GM21390 (cell line): ENCODE measurements at regions not wholly inside any gene's neighbourhood (a gene's known extent, or its start where the extent isn't known, plus 50 kb on each side); places are given as distances from the start of the nearest gene placed in this dataset.
"Not testable (repeated sequence)": the region's sequence is repeated elsewhere in the genome, so short reads cannot be mapped to it uniquely, and the experiment has no call there.

Experiments
- ATAC-seq: cut with Tn5 transposase; IDR thresholded peaks from one replicate; pipeline ENCODE4 v1.9.1; 2021; ENCODE audit not compliant: unreplicated experiment

DNA sequence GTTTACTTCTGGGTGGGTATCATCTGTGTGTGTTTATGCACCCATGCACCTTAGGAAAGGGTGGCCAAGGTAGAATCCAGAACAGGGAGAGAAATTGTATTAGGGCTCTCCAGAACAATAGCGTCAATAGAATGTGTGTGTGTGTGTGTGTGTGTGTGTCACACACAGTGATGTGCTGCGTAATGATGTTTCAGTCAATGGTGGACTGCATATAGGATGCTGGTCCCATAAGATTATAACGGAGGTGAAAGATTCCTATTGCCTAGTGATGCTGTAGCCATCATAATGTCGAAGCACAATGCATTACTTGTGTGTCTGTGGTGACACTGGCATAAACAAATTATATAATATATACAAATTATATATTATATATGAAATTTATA, 69.3 kb upstream of the PRR23C start:
- ATAC-seq, result no peak

GRCh38 chr3:139116631-139117030, 71.9 kb upstream of the PRR23C start:
- not testable (repeated sequence) for ATAC-seq

- no peak for ATAC-seq
These were observed 72.5 kb upstream of the PRR23C start for GRCh38 chr3:139117136-139117675.

GRCh38 chr3:139117883-139118760, 73.4 kb upstream of the PRR23C start:
- no peak for ATAC-seq

- ATAC-seq, result no peak
These were observed 74.1 kb upstream of the PRR23C start for GRCh38 chr3:139118835-139119234.

- no peak for ATAC-seq
These were observed 74.8 kb upstream of the PRR23C start for GRCh38 chr3:139119331-139120025.

- no peak for ATAC-seq
These were observed 75.7 kb upstream of the PRR23C start for GRCh38 chr3:139120086-139121056.

DNA sequence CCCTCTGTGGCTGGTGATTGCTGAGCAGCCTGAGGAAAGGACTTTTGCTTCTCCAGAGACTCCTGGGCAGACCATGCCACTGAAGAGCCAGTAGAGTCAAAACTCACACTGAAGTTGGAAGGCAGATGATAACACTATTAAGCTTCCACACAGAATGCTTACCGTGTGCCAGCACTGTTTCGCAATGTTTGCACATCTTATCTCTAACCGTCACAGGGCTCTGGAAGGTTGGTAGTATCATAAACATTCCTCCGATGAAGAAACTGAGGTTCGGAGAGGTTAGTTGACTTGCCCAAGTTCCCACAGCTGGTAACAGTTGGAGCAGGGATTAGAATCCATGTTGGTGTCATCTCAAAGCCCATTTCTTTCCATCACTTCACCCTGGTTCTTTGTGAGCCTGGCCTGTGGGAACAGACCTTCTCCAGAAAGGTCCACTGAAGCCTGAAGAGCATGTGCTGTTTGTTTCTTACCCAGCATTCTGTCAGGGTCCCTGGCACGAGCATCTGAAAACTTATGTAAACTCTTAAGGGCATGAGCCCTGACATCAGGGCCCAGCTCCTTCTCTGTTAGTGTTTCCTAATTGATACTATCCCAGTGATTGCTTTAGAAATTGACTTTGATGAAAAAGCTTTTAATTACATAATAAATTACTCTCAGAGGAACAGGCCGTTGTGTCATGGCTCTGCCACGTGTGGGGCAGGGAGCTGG, 77.0 kb upstream of the PRR23C start:
- ATAC-seq, result no peak

GRCh38 chr3:139122221-139122581, 77.5 kb upstream of the PRR23C start:
- ATAC-seq, result no peak

- no peak for ATAC-seq
These were observed 77.9 kb upstream of the PRR23C start for GRCh38 chr3:139122612-139123011.

GRCh38 chr3:139123377-139124095, 78.8 kb upstream of the PRR23C start:
- no peak for ATAC-seq

- ATAC-seq, result no peak
These were observed 79.5 kb upstream of the PRR23C start for GRCh38 chr3:139124197-139124596.

GRCh38 chr3:139127101-139127500, 82.4 kb upstream of the PRR23C start:
- ATAC-seq, result no peak

DNA sequence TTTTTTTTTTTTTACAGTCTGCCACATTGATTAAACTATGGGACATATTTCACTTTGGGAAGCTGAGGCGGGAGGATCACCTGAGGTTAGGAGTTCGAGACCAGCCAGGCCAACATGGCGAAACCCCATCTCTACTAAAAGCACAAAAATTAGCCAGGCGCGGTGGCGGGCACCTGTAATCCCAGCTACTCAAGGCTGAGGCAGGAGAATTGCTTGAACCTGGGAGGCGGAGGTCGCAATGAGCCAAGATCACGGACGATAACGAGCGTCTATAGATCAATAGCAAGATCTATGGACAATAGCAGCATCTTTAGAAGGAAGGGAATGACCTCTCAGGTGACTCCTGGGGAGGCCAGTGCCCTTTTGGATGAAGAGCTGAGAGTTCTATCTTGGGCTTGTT, 82.9 kb upstream of the PRR23C start:
- not testable (repeated sequence) for ATAC-seq

DNA sequence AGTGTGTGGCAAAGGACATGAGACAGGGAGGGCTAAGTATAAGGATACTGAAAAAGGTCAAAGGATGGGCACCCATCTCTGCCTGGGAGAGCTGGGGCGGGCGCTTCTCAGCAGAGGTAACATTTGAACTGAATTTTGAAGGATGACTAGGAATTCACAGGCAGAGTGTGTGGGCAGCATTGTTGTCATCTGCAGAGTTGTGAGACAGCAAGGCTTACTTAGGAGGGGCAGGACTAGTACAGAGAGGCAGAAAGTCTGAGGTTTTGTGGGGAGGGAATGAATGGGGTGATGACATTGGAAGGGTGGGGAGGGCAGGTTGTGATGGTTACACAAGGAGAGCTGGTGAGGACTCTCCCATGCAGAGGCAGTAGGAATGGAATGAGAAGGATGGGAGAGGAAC, 84.1 kb upstream of the PRR23C start:
- no peak for ATAC-seq

GRCh38 chr3:139129892-139130291, 85.2 kb upstream of the PRR23C start:
- no peak for ATAC-seq

- no peak for ATAC-seq
These were observed 85.9 kb upstream of the PRR23C start for GRCh38 chr3:139130390-139131140.

DNA sequence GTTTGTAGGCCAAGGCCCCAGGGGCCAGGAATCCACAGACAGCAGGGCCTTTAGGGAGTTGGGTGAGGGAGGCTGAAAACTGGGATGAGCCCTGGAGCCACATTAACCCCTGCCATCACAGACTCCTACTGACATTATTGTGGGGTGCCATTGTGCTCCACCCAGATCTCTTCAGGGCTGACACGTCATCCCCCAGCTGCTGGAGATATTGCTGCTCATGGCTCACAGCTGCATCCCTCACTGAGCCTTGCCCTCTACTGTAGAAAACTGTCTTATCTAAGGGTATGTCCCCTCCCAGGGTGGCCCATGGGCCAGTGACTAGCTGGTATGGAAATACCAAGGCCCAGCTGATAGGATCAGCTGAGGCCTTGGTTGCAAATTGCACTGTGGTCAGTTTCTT, 87.3 kb upstream of the PRR23C start:
- ATAC-seq, result no peak

DNA sequence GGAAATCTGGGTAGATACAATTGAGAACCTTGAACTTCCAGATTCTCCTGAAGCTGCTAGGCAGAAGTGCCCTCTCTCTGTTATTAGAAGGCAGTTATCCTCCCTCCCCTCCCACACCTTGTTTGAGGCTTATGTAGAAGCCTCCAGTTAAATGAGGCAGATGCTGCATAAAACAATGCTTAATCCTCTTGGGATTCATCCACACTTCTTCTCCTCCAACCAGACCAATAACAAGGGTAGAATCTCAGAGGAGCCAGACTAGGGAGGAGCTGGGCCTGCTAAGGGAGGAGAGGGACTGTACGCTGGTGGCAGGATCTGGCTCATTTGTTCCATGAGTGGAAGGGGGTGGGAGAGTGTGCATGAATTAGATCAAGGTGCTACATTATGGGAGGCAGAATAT, 88.3 kb upstream of the PRR23C start:
- no peak for ATAC-seq
